Loucy (cell line): ENCODE measurements at regions not wholly inside any gene's neighbourhood (a gene's known extent, or its start where the extent isn't known, plus 50 kb on each side); places are given as distances from the start of the nearest gene placed in this dataset.

Experiments used
- H2AFZ ChIP-seq: fragments of 200-600 bp; sonication (generic); 2 replicates; pipeline ENCODE4 v1.6.0; 2016; ENCODE audit warnings: antibody characterized with exemption, mild to moderate bottlenecking, low read length, moderate library complexity
- H3F3A ChIP-seq: fragments of 200-600 bp; 2 replicates; pipeline ENCODE4 v1.6.0; 2016; ENCODE audit warnings: antibody characterized with exemption, low read depth, mild to moderate bottlenecking
- H3K27me3 ChIP-seq: fragments of 200-600 bp; sonication (generic); 2 replicates; pipeline ENCODE4 v1.6.1; 2014; ENCODE audit warnings: low read length, mild to moderate bottlenecking; ENCODE audit not compliant: insufficient read depth, poor library complexity, severe bottlenecking
- H3K36me3 ChIP-seq: fragments of 200-600 bp; sonication (generic); 2 replicates; pipeline ENCODE4 v1.6.1; 2016; ENCODE audit warnings: low read length; ENCODE audit not compliant: insufficient read depth
- H3K4me1 ChIP-seq: fragments of 200-600 bp; sonication (generic); 2 replicates; pipeline ENCODE4 v1.5.1; 2014; ENCODE audit warnings: low read length, mild to moderate bottlenecking; ENCODE audit not compliant: insufficient read depth, poor library complexity, severe bottlenecking
- H3K4me2 ChIP-seq: fragments of 200-600 bp; sonication (generic); 2 replicates; pipeline ENCODE4 v1.6.0; 2014; ENCODE audit warnings: antibody characterized with exemption, low read length, low read depth, mild to moderate bottlenecking; ENCODE audit not compliant: poor library complexity, severe bottlenecking
- H3K4me3 ChIP-seq: fragments of 200-600 bp; sonication (generic); 2 replicates; pipeline ENCODE4 v1.5.1; 2014; ENCODE audit warnings: low read length, mild to moderate bottlenecking, mixed read lengths; ENCODE audit not compliant: poor library complexity, severe bottlenecking
- H3K79me2 ChIP-seq: fragments of 200-600 bp; sonication (generic); 2 replicates; pipeline ENCODE4 v1.6.1; 2014; ENCODE audit warnings: low read length; ENCODE audit not compliant: insufficient read depth
- H3K9ac ChIP-seq: fragments of 200-600 bp; sonication (generic); 2 replicates; pipeline ENCODE4 v1.6.0; 2014; ENCODE audit warnings: mild to moderate bottlenecking, low read depth, low read length, moderate library complexity; ENCODE audit not compliant: poor library complexity, severe bottlenecking
- H3K9me2 ChIP-seq: fragments of 200-600 bp; sonication (generic); replicated peaks from 2 replicates; pipeline ENCODE4 v1.6.1; 2016; ENCODE audit warnings: low read depth, low read length, mixed read lengths
- H3K9me3 ChIP-seq: fragments of 200-600 bp; sonication (generic); 2 replicates; pipeline ENCODE4 v1.6.1; 2014; ENCODE audit warnings: mild to moderate bottlenecking, antibody characterized with exemption, low read length, low read depth; ENCODE audit not compliant: insufficient read depth
- H4K20me1 ChIP-seq: fragments of 200-600 bp; sonication (generic); 2 replicates; pipeline ENCODE4 v1.6.0; 2014; ENCODE audit warnings: antibody characterized with exemption, low read length, mild to moderate bottlenecking; ENCODE audit not compliant: insufficient read depth, poor library complexity, severe bottlenecking
- CTCF ChIP-seq: fragments of 200-600 bp; sonication (generic); conservative IDR thresholded peaks from 2 replicates; pipeline ENCODE4 v1.5.1; 2014; ENCODE audit warnings: mild to moderate bottlenecking, antibody characterized with exemption, low read length
- EZH2phosphoT487 ChIP-seq: fragments of 200-600 bp; IDR thresholded peaks from 2 replicates; pipeline ENCODE4 v1.6.1; 2018; ENCODE audit warnings: antibody characterized with exemption, mild to moderate bottlenecking, moderate library complexity, borderline replicate concordance

GRCh38 chr22:19663286-19663815 is 51.0 kb upstream of the SEPTIN5 start:
- H3K4me3 ChIP-seq = no peak overlapping the region
- no peaks in the 10 kb centered on the region for H3K79me2 ChIP-seq
- H3K36me3 ChIP-seq = no peaks in the 10 kb centered on the region
- H3K9ac ChIP-seq = no peak overlapping the region
- TF ChIP-seq EZH2phosphoT487 (no peak), CTCF (no peak)
- H3K4me1 ChIP-seq = peaks cover 9% of the 10 kb centered on the region
- H3K9me3 ChIP-seq = no peaks in the 10 kb centered on the region
- H3F3A ChIP-seq = no peaks in the 10 kb centered on the region
- peak overlapping the region; percentile 38; the same call in 1 of the 2 replicates for H2AFZ ChIP-seq
- H3K9me2 ChIP-seq = no peaks in the 10 kb centered on the region
- H3K4me2 ChIP-seq = no peak overlapping the region
- no peaks in the 10 kb centered on the region for H3K27me3 ChIP-seq
- H4K20me1 ChIP-seq = no peaks in the 10 kb centered on the region

GRCh38 chr22:19663821-19664355 is 50.4 kb upstream of the SEPTIN5 start:
- Histone ChIP-seq H3K9me2 (no peaks in the 10 kb centered on the region), H3K9ac (no peak overlapping the region), H2AFZ (peak overlapping the region; percentile 38; the same call in 1 of the 2 replicates), H3K27me3 (no peaks in the 10 kb centered on the region), H3K36me3 (no peaks in the 10 kb centered on the region), H3F3A (no peaks in the 10 kb centered on the region), H4K20me1 (no peaks in the 10 kb centered on the region), H3K79me2 (no peaks in the 10 kb centered on the region), H3K9me3 (no peaks in the 10 kb centered on the region), H3K4me1 (peaks cover 9% of the 10 kb centered on the region), H3K4me3 (no peak overlapping the region), H3K4me2 (no peak overlapping the region)
- no peak for TF ChIP-seq CTCF
- no peak for TF ChIP-seq EZH2phosphoT487

GRCh38 chr22:19664406-19664805 is 49.9 kb upstream of the SEPTIN5 start:
- Histone ChIP-seq H3K9me2 (no peaks in the 10 kb centered on the region), H3K4me1 (peaks cover 9% of the 10 kb centered on the region), H3K9me3 (no peaks in the 10 kb centered on the region), H3K9ac (no peak overlapping the region), H3K4me3 (no peak overlapping the region), H2AFZ (no peak overlapping the region), H3F3A (no peaks in the 10 kb centered on the region), H3K79me2 (no peaks in the 10 kb centered on the region), H3K27me3 (no peaks in the 10 kb centered on the region), H3K4me2 (no peak overlapping the region), H4K20me1 (no peaks in the 10 kb centered on the region), H3K36me3 (no peaks in the 10 kb centered on the region)
- TF ChIP-seq EZH2phosphoT487 (no peak), CTCF (no peak)
